SK-N-DZ (cell line): ENCODE measurements at regions not wholly inside any gene's neighbourhood (a gene's known extent, or its start where the extent isn't known, plus 50 kb on each side); places are given as distances from the start of the nearest gene placed in this dataset.
A peak's percentile ranks its signal among the peaks of the same experiment; 100 is the strongest.
"Not testable (repeated sequence)": the region's sequence is repeated elsewhere in the genome, so short reads cannot be mapped to it uniquely, and the experiment has no call there.

ENCODE experiments used
- DNase-seq: peaks from one replicate; pipeline ENCODE4 v3.0.0-alpha.2; 2015; ENCODE audit warnings: low spot score

GRCh38 chr10:43861966-43862751, 213.5 kb upstream of the ZNF32 start:
- DNase-seq = no peak

- DNase-seq = no peak
Observed at GRCh38 chr10:43859016-43859525, 210.4 kb upstream of the ZNF32 start.

GRCh38 chr10:43857931-43858315, 209.2 kb upstream of the ZNF32 start:
- DNase-seq = no peak

GRCh38 chr10:43857206-43857930, 208.7 kb upstream of the ZNF32 start:
- peak; percentile 91 for DNase-seq

GRCh38 chr10:43856299-43856698, 207.6 kb upstream of the ZNF32 start:
- no peak for DNase-seq

GRCh38 chr10:43855667-43856210, 207.1 kb upstream of the ZNF32 start:
- DNase-seq = peak; percentile 97

- peak; percentile 60 for DNase-seq
Observed at GRCh38 chr10:43854007-43854406, 205.3 kb upstream of the ZNF32 start.

GRCh38 chr10:43853369-43853768, 204.7 kb upstream of the ZNF32 start:
- no peak for DNase-seq

GRCh38 chr10:43852644-43853214, 204.0 kb upstream of the ZNF32 start:
- DNase-seq = no peak

GRCh38 chr10:43852149-43852548, 203.5 kb upstream of the ZNF32 start:
- DNase-seq = no peak

- DNase-seq = no peak
Observed at GRCh38 chr10:43851030-43851429, 202.3 kb upstream of the ZNF32 start.

- DNase-seq = no peak
Observed at GRCh38 chr10:43849551-43849950, 200.9 kb upstream of the ZNF32 start.

GRCh38 chr10:43846968-43847367, 198.3 kb upstream of the ZNF32 start:
- DNase-seq = no peak

- DNase-seq = no peak
Observed at GRCh38 chr10:43846187-43846680, 197.6 kb upstream of the ZNF32 start.

- DNase-seq = no peak
Observed at GRCh38 chr10:43845121-43845520, 196.4 kb upstream of the ZNF32 start.

- no peak for DNase-seq
Observed at GRCh38 chr10:43844221-43844620, 195.5 kb upstream of the ZNF32 start.

GRCh38 chr10:43843321-43844101, 194.8 kb upstream of the ZNF32 start:
- DNase-seq = no peak

- DNase-seq = no peak
Observed at GRCh38 chr10:43842496-43842895, 193.8 kb upstream of the ZNF32 start.

- DNase-seq = no peak
Observed at GRCh38 chr10:43842072-43842471, 193.4 kb upstream of the ZNF32 start.

GRCh38 chr10:43839973-43840372, 191.3 kb upstream of the ZNF32 start:
- no peak for DNase-seq

- DNase-seq = not testable (repeated sequence)
Observed at GRCh38 chr10:43834751-43835150, 186.1 kb upstream of the ZNF32 start.
